Endothelial cell of umbilical vein (primary cell): ENCODE measurements at regions not wholly inside any gene's neighbourhood (a gene's known extent, or its start where the extent isn't known, plus 50 kb on each side); places are given as distances from the start of the nearest gene placed in this dataset.

Experiments used
- BruUV-seq: library from RNA; stranded (reverse); fragments of 400-500 nt; replicated peaks from 2 replicates; lab custom pipeline; 2021; lab: Mats Ljungman, UMichigan
- CTCF ChIA-PET: fragments of 300-600, 350-600 bp; sonication (Branson Sonifier 250); formaldehyde crosslinking; loops from one replicate; lab custom pipeline; 2021; ENCODE audit warnings: antibody characterized with exemption, inconsistent platforms; lab: Charles Lee
- POLR2A ChIA-PET: fragments of 300-600, 350-600 bp; sonication (Branson Sonifier 250); formaldehyde crosslinking; loops from one replicate; lab custom pipeline; 2021; ENCODE audit warnings: antibody characterized with exemption, inconsistent platforms; lab: Charles Lee
- DNase-seq: peaks from one replicate; pipeline ENCODE4 v3.0.0-alpha.2; 2011; ENCODE audit warnings: low read depth, low spot score
- FAIRE-seq: peaks from 2 replicates; lab custom pipeline; 2011; peaks lifted over from hg19 to GRCh38; lab: Jason Lieb, UNC
- H2AFZ ChIP-seq: 2 replicates; pipeline ENCODE4 v1.6.0; 2012; ENCODE audit warnings: low read depth, low read length, control low read depth, inconsistent platforms
- H3K27ac ChIP-seq: 2 replicates; pipeline ENCODE4 v1.5.1; 2011; ENCODE audit warnings: low read depth, mild to moderate bottlenecking, control low read depth, low read length, moderate library complexity; ENCODE audit not compliant: insufficient read depth
- H3K27me3 ChIP-seq, 2 experiments: 2 replicates each; pipeline versions ENCODE4 v1.6.0 to v1.6.1; 2011; ENCODE audit warnings: low read length in 2 of 2, mixed read lengths in 1 of 2; ENCODE audit not compliant: control insufficient read depth in 2 of 2, insufficient read depth in 2 of 2
- H3K36me3 ChIP-seq, 2 experiments: 2 replicates in 1 of 2; 3 replicates in 1 of 2; pipeline ENCODE4 v1.5.1; 2011; ENCODE audit warnings: low read length in 2 of 2, mild to moderate bottlenecking in 1 of 2, moderate library complexity in 1 of 2; ENCODE audit not compliant: control insufficient read depth in 2 of 2, insufficient read depth in 2 of 2; ENCODE audit errors: extremely low read depth in 1 of 2
- H3K4me1 ChIP-seq: 3 replicates; pipeline ENCODE4 v1.5.1; 2011; ENCODE audit warnings: mild to moderate bottlenecking, low read length; ENCODE audit not compliant: control insufficient read depth, insufficient read depth; ENCODE audit errors: extremely low read depth
- H3K4me2 ChIP-seq: 2 replicates; pipeline ENCODE4 v1.6.1; 2011; ENCODE audit warnings: low read length, control low read depth, mixed read lengths; ENCODE audit not compliant: insufficient read depth
- H3K4me3 ChIP-seq, 3 experiments: fragments of 200-600 bp in 1 of 3; sonication (generic), shearing (Covaris generic) in 1 of 3; replicated peaks in 1 of 3; 2 replicates each; pipeline ENCODE4 v1.5.1; 2011 to 2016; ENCODE audit warnings: control low read depth in 3 of 3, low read length in 3 of 3, mild to moderate bottlenecking in 2 of 3, inconsistent platforms in 1 of 3, low read depth in 1 of 3, moderate library complexity in 1 of 3; ENCODE audit not compliant: insufficient read depth in 1 of 3
- H3K79me2 ChIP-seq: 2 replicates; pipeline ENCODE4 v1.6.0; 2012; ENCODE audit warnings: low read length, inconsistent platforms; ENCODE audit not compliant: control insufficient read depth, insufficient read depth
- H3K9ac ChIP-seq: replicated peaks from 2 replicates; pipeline ENCODE3; 2011; ENCODE audit warnings: low read length, control low read depth; ENCODE audit not compliant: insufficient read depth; ENCODE audit errors: extremely low read depth
- H3K9me1 ChIP-seq: replicated peaks from 3 replicates; pipeline ENCODE4 v1.6.0; 2011; ENCODE audit warnings: mild to moderate bottlenecking, low read length; ENCODE audit not compliant: control insufficient read depth, insufficient read depth; ENCODE audit errors: extremely low read depth
- H3K9me3 ChIP-seq: replicated peaks from 2 replicates; pipeline ENCODE4 v1.5.1; 2012; ENCODE audit warnings: low read length, inconsistent platforms; ENCODE audit not compliant: control insufficient read depth, insufficient read depth
- H4K20me1 ChIP-seq: replicated peaks from 2 replicates; pipeline ENCODE3; 2011; ENCODE audit warnings: mild to moderate bottlenecking, low read length; ENCODE audit not compliant: control insufficient read depth, insufficient read depth; ENCODE audit errors: extremely low read depth
- EZH2 ChIP-seq: IDR thresholded peaks from 2 replicates; pipeline ENCODE4 v1.6.1; 2012; ENCODE audit warnings: borderline replicate concordance, low read depth, mild to moderate bottlenecking, moderate library complexity, low read length, inconsistent platforms; ENCODE audit not compliant: severe bottlenecking
- FOS ChIP-seq: IDR thresholded peaks from 2 replicates; pipeline ENCODE4 v1.6.1; 2011; ENCODE audit warnings: mild to moderate bottlenecking, low read length, moderate library complexity, borderline replicate concordance; ENCODE audit not compliant: insufficient read depth
- GATA2 ChIP-seq: IDR thresholded peaks from 2 replicates; pipeline ENCODE4 v1.7.0; 2011; ENCODE audit warnings: low read depth, mild to moderate bottlenecking, moderate library complexity, mixed read lengths, low read length; ENCODE audit not compliant: insufficient read length, insufficient read depth
- JUN ChIP-seq: IDR thresholded peaks from 2 replicates; pipeline ENCODE4 v1.6.1; 2011; ENCODE audit warnings: borderline replicate concordance, low read depth; ENCODE audit not compliant: insufficient read length, insufficient read depth
- MYC ChIP-seq: IDR thresholded peaks from one replicate; pipeline ENCODE4 v1.6.1; 2011; ENCODE audit warnings: mild to moderate bottlenecking, low read depth, low read length
- POLR2A ChIP-seq: IDR thresholded peaks from 2 replicates; pipeline ENCODE4 v1.6.1; 2012; ENCODE audit warnings: low read depth, mild to moderate bottlenecking, control low read depth, low read length
- POLR2AphosphoS5 ChIP-seq: IDR thresholded peaks from 2 replicates; pipeline ENCODE4 v1.6.1; 2012; ENCODE audit warnings: low read depth, mild to moderate bottlenecking, control low read depth, low read length, moderate library complexity; ENCODE audit not compliant: insufficient read depth
- dilution Hi-C: fragments of 300-500 bp; cut with MboI; formaldehyde crosslinking; loops from one replicate; pipeline ENCODE4 v1.15.0; 2019; ENCODE audit warnings: low sequenced_read_pairs; ENCODE audit not compliant: extremely low pct_ligation_motif_present
- intact Hi-C: fragments of 100-400 bp; cut with micrococcal nuclease; formaldehyde crosslinking; loops from one replicate; pipeline ENCODE4 v1.10.0; 2022
- TF ChIP-seq, protein P1 (sequence below): IDR thresholded peaks from 2 replicates; pipeline ENCODE4 v1.6.1; 2011; ENCODE audit not compliant: insufficient read depth, insufficient read length
- TF ChIP-seq, protein P2 (sequence below), 2 donors: IDR thresholded peaks; 1 replicate in 1 of 2; 2 replicates in 1 of 2; pipeline ENCODE4 v1.5.1; 2011; ENCODE audit warnings: low read length in 2 of 2, mild to moderate bottlenecking in 2 of 2, moderate library complexity in 2 of 2, control low read depth in 1 of 2, inconsistent platforms in 1 of 2, low read depth in 1 of 2; ENCODE audit not compliant: insufficient read depth in 1 of 2; ENCODE audit errors: extremely low read depth in 1 of 2

DNA sequence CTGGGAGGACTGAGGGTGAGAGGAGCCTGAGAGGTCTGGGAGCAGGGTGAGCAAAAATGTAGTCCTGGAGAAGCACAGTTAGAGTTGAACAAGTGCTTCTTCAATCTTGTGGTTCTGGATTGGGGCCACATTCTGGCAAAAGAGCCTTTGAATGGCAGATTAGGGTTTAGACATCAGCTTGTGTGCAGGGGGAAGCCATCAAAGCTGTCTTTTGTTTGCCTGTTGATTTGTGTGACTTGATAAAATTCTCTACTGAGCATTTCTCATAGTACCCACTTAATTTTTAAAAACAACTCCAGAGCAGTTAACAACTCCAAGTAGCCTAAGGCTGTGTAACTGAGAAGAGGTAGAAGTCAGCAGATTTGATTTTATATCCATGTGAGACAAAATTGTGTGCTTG is 166.2 kb downstream of the FAT3 start:
- Histone ChIP-seq H3K27me3 (no peaks in the 10 kb centered on the region), H4K20me1 (no peaks in the 10 kb centered on the region), H3K4me3 (no peak overlapping the region), H3K9me1 (no peaks in the 10 kb centered on the region), H3K36me3 (no peaks in the 10 kb centered on the region), H3K27ac (no peak overlapping the region), H3K4me1 (no peaks in the 10 kb centered on the region), H2AFZ (no peak overlapping the region), H3K79me2 (no peaks in the 10 kb centered on the region), H3K4me2 (no peak overlapping the region), H3K9ac (no peak overlapping the region), H3K9me3 (no peaks in the 10 kb centered on the region)
- DNase-seq (no peak), FAIRE-seq (no peak)
- intact Hi-C loops, result no loop called here
- ChIA-PET CTCF (no interaction called here), POLR2A (no interaction called here)
- no peak for TF ChIP-seq GATA2
- TF ChIP-seq, protein P1, sequence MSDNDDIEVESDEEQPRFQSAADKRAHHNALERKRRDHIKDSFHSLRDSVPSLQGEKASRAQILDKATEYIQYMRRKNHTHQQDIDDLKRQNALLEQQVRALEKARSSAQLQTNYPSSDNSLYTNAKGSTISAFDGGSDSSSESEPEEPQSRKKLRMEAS, result no peak
- BruUV-seq, result no TSS peak
- dilution Hi-C loops, result no loop called here

DNA sequence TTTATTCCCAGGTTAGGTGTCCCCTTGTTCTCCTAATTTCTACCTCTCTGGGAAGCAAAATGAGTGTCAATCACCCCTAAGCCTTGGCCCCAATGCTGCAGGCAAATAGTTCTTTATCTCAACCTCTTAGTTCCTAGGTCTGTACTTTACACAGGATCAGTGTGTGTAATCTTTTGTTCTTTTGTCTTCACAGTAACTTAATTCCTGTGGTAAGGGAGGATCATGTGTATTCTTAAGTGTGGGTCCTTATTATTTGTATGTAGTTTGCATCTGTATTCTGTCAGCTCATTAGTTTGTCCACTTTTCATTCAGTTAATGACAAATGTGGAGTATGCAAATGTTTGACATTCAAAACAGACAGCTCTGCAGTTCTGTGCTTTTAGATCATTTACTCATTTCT is 166.7 kb downstream of the FAT3 start:
- dilution Hi-C loops (no loop called here), intact Hi-C loops (no loop called here)
- no TSS peak for BruUV-seq
- no peak overlapping the region for H3K4me2 ChIP-seq
- H3K79me2 ChIP-seq, result no peaks in the 10 kb centered on the region
- H3K9me1 ChIP-seq, result no peaks in the 10 kb centered on the region
- ChIA-PET CTCF (no interaction called here), POLR2A (no interaction called here)
- no peaks in the 10 kb centered on the region for H3K9me3 ChIP-seq
- H3K27me3 ChIP-seq, result no peaks in the 10 kb centered on the region
- H3K27ac ChIP-seq, result no peak overlapping the region
- FAIRE-seq, result no peak
- DNase-seq, result no peak
- H3K4me3 ChIP-seq, result no peak overlapping the region
- no peak overlapping the region for H3K9ac ChIP-seq
- no peaks in the 10 kb centered on the region for H3K4me1 ChIP-seq
- H3K36me3 ChIP-seq, result no peaks in the 10 kb centered on the region
- TF ChIP-seq MYC (no peak), POLR2AphosphoS5 (no peak), JUN (no peak), EZH2 (no peak), FOS (no peak), POLR2A (no peak), GATA2 (no peak)
- TF ChIP-seq, protein P1, result no peak
- TF ChIP-seq, protein P2, sequence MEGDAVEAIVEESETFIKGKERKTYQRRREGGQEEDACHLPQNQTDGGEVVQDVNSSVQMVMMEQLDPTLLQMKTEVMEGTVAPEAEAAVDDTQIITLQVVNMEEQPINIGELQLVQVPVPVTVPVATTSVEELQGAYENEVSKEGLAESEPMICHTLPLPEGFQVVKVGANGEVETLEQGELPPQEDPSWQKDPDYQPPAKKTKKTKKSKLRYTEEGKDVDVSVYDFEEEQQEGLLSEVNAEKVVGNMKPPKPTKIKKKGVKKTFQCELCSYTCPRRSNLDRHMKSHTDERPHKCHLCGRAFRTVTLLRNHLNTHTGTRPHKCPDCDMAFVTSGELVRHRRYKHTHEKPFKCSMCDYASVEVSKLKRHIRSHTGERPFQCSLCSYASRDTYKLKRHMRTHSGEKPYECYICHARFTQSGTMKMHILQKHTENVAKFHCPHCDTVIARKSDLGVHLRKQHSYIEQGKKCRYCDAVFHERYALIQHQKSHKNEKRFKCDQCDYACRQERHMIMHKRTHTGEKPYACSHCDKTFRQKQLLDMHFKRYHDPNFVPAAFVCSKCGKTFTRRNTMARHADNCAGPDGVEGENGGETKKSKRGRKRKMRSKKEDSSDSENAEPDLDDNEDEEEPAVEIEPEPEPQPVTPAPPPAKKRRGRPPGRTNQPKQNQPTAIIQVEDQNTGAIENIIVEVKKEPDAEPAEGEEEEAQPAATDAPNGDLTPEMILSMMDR (IDR thresholded peaks at IDR 0.05; ENCODE audit: extremely low read depth in 1 of 2, insufficient read depth in 1 of 2, low read depth in 1 of 2, low read length in 2 of 2), result no peak
- no peaks in the 10 kb centered on the region for H4K20me1 ChIP-seq
- H2AFZ ChIP-seq, result no peak overlapping the region
